ENCODE measurements at regions not wholly inside any gene's neighbourhood (a gene's known extent, or its start where the extent isn't known, plus 50 kb on each side); places are given as distances from the start of the nearest gene placed in this dataset.

DNA sequence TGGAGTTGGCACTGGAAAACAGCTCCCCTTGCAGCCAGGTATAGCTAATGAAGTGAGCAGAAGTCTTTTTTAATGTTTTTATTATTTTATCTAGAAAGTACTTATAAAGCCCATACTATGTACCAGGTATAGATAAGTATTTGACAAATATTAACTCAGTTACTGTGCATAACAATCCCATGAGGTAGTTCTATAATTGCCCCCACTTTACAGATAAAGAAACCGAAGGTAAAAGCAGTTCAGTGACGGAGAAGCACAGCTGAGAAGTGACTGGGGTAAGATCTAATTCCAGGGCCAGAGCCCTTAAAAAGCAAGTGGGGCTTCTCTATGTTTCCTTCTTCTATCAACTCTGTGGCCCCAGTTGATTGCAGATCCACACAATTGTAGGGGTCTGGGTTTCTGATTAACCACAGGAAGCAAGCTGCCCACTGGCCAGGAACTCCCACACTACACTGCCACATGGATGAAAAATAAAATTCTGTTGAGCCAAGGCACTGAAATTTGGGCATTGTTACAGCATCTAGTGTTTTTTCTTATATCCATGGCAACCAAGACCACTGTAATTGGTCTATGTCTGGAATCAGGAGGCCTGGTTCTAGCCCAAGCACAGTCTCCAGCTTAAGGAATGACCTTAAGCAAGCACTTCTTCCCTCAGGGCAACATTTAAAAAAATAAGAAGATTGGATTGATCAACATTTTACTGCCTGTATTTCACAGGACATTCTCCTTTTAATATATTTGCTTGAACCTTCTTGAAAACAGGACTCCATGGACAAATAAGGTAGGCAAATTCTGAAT, 55.3 kb upstream of the TEAD1 start:
- Histone ChIP-seq H3F3A (replicated peaks; ENCODE audit: insufficient read depth) (no peaks in the 10 kb centered on the region), H3K9ac (no peak overlapping the region), H3K9me3 (peaks cover 8% of the 10 kb centered on the region; the same call in 1 of the 2 replicates), H3K4me1 (ENCODE audit: control insufficient read depth in 1 of 2, insufficient read depth in 2 of 2, low read depth in 1 of 2, low read length in 1 of 2) (no peaks in the 10 kb centered on the region; a peak in 1 of 4 replicates), H3K27me3 (ENCODE audit: insufficient read depth) (no peaks in the 10 kb centered on the region), H3K79me2 (ENCODE audit: insufficient read depth) (no peaks in the 10 kb centered on the region), H3K27ac (ENCODE audit: low read depth in 2 of 2, low read length in 1 of 2) (no peak overlapping the region), H3K4me3 (ENCODE audit: low read depth in 2 of 2, low read length in 1 of 2) (no peak overlapping the region), H4K20me1 (ENCODE audit: insufficient read depth) (no peaks in the 10 kb centered on the region), H3K4me2 (no peak overlapping the region), H3K9me2 (no peaks in the 10 kb centered on the region), H2AFZ (ENCODE audit: low read depth) (no peak overlapping the region), H3K36me3 (replicated peaks in 1 of 2; ENCODE audit: control insufficient read depth in 1 of 2, insufficient read depth in 2 of 2, low read length in 1 of 2) (peaks cover 0 to 6% of the 10 kb centered on the region in 2 experiments)
- CTCF ChIA-PET, result interaction anchor here (1.4 kb wide), 1 partner anchor 206 kb away, joined by 3 read pairs; no protein-coding TSS in a partner anchor
- TF ChIP-seq RCOR1 (IDR thresholded peaks at IDR 0.05; ENCODE audit: low read length) (no peak), EP300 (IDR thresholded peaks at IDR 0.05; ENCODE audit: borderline replicate concordance in 1 of 2, low read depth in 1 of 2, low read length in 1 of 2) (no peak), SMC3 (IDR thresholded peaks at IDR 0.05; ENCODE audit: low read depth, low read length) (no peak), NRF1 (IDR thresholded peaks at IDR 0.05; ENCODE audit: low read depth, low read length) (no peak), FOSL2 (IDR thresholded peaks at IDR 0.05; ENCODE audit: borderline replicate concordance, low read depth) (no peak), REST (IDR thresholded peaks at IDR 0.05; ENCODE audit: low read depth, low read length) (no peak), TEAD4 (IDR thresholded peaks at IDR 0.05; ENCODE audit: borderline replicate concordance, insufficient read depth) (no peak), GATA2 (CRISPR knock-in tag; IDR thresholded peaks at IDR 0.05) (no peak), NFIC (IDR thresholded peaks at IDR 0.05; ENCODE audit: borderline replicate concordance) (no peak), FOXJ3 (CRISPR knock-in tag; IDR thresholded peaks at IDR 0.05) (no peak), IRF3 (IDR thresholded peaks at IDR 0.05; ENCODE audit: low read depth, low read length) (no peak), MXI1 (IDR thresholded peaks at IDR 0.05; ENCODE audit: low read depth, low read length) (no peak)
- POLR2A ChIA-PET, result no interaction called here
- no peak for DNase-seq
- 95% methylated on average over 2 of the region's 2 CpGs for WGBS (ENCODE audit: low lambda C conversion rate)

Data from SK-N-SH (cell line).